Esophagus squamous epithelium (tissue), 4 donors: ENCODE measurements at regions not wholly inside any gene's neighbourhood (a gene's known extent, or its start where the extent isn't known, plus 50 kb on each side); places are given as distances from the start of the nearest gene placed in this dataset.

Source experiments
- CTCF ChIP-seq, 6 experiments: fragments of 450-650 bp in 4 of 6; fragments of 200-600 bp in 2 of 6; sonication (generic) in 2 of 6; IDR thresholded peaks; one replicate each; pipeline ENCODE4 v1.5.1; 2016 to 2019; ENCODE audit warnings: antibody characterized with exemption in 6 of 6, mild to moderate bottlenecking in 4 of 6, moderate library complexity in 4 of 6
- POLR2A ChIP-seq, 4 donors: fragments of 450-650 bp; IDR thresholded peaks; one replicate each; pipeline ENCODE4 v1.6.1; 2017; ENCODE audit warnings: antibody characterized with exemption in 4 of 4, mild to moderate bottlenecking in 4 of 4, moderate library complexity in 3 of 4

GRCh38 chr18:45291621-45292615, 323.4 kb upstream of the SLC14A2 start:
- TF ChIP-seq POLR2A (IDR thresholded peaks at IDR 0.05) (no peak), CTCF (IDR thresholded peaks at IDR 0.05) (no peak)
